Ovary (tissue), 3 donors: ENCODE measurements at regions not wholly inside any gene's neighbourhood (a gene's known extent, or its start where the extent isn't known, plus 50 kb on each side); places are given as distances from the start of the nearest gene placed in this dataset.

Experiments used
- POLR2A ChIP-seq: fragments of 450-650 bp; IDR thresholded peaks from one replicate; pipeline ENCODE4 v1.6.1; 2017; ENCODE audit warnings: antibody characterized with exemption, mild to moderate bottlenecking, moderate library complexity
- TF ChIP-seq, protein P1 (sequence below), 3 donors: fragments of 450-650 bp in 2 of 3; fragments of 200-600 bp in 1 of 3; IDR thresholded peaks; one replicate each; pipeline versions ENCODE4 v1.5.1 to v1.8.0; 2016 to 2022; ENCODE audit warnings: antibody characterized with exemption in 3 of 3, mild to moderate bottlenecking in 1 of 3
- donor health status: DM: no; HTN: no; CAD: no.

DNA sequence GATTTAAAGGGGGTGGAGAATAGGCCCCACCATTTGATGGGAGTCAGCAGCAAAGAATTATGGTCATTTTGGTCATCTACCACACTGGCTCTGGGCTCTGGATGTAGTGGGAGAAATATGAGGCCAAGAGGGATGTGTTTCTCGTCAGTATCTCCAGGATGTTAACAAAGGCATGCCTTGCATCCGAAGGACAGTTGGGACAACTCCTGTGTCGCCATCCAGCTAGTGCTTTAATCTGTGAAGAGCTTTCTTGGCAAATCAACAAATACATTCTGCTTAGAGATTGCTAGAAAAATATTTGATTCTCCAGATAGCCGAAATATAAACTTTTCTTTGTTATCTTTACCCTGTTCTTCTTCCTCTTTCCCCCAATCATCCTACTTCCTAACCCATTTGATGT, 287.1 kb upstream of the TNP1 start:
- TF ChIP-seq POLR2A, result no peak
- TF ChIP-seq, protein P1, sequence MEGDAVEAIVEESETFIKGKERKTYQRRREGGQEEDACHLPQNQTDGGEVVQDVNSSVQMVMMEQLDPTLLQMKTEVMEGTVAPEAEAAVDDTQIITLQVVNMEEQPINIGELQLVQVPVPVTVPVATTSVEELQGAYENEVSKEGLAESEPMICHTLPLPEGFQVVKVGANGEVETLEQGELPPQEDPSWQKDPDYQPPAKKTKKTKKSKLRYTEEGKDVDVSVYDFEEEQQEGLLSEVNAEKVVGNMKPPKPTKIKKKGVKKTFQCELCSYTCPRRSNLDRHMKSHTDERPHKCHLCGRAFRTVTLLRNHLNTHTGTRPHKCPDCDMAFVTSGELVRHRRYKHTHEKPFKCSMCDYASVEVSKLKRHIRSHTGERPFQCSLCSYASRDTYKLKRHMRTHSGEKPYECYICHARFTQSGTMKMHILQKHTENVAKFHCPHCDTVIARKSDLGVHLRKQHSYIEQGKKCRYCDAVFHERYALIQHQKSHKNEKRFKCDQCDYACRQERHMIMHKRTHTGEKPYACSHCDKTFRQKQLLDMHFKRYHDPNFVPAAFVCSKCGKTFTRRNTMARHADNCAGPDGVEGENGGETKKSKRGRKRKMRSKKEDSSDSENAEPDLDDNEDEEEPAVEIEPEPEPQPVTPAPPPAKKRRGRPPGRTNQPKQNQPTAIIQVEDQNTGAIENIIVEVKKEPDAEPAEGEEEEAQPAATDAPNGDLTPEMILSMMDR (IDR thresholded peaks at IDR 0.05), result no peak
